GM18858 (cell line): ENCODE measurements at regions not wholly inside any gene's neighbourhood (a gene's known extent, or its start where the extent isn't known, plus 50 kb on each side); places are given as distances from the start of the nearest gene placed in this dataset.

Experiments used
- ATAC-seq: cut with Tn5 transposase; IDR thresholded peaks from one replicate; pipeline ENCODE4 v1.9.1; 2021; ENCODE audit not compliant: unreplicated experiment

DNA sequence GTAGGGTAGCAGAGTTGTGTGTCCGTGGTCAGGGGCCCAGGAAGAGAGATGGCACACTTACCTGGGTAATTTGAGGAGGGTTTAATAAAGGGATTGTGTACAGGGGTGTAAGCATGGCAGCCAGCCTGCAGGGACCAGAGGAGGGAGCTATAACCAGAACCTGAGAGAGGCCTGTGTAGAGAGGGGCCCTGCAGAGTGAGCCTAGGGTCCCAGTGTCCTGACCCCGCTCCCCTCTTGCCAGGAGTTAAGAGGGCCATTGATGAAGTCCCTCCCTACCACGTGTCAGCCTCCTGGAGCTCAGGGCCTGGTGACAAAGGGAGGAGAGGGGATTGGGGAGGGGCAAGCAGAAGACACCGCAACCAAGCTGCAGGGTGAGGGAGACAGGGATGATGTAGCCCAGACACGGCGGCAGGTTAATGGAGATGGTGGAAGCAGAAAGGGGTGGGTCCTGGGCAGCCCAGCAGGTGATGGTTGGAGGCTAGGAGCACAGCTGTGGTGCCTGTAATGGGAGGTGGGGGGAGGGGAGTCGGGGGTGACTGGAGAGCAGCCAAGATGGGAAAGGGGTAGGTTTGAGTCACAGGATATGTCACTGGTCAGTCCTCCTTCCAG lies 165.4 kb upstream of the TOPAZ1 start:
- no peak for ATAC-seq

DNA sequence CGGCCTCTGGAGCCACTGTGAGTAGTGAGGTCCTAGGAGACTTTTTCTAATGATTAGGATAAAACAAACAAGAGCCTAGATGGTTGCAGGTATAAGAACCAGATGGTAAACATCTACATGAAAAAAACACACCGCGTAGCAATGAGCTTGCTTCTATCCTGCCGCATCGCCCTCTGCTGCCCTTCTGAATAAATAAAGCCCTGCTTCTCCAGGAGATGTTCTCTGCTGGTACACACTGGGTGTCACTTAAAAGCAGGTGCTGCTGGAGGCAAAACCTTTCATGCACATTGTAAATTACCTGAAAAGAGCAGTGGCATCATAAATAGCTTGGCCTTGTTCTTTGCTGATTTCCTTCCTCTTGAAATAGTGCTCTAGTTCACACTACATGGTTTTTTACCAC lies 164.4 kb upstream of the TOPAZ1 start:
- no peak for ATAC-seq

- ATAC-seq, result no peak
These were observed 162.8 kb upstream of the TOPAZ1 start for GRCh38 chr3:44078863-44079262.

DNA sequence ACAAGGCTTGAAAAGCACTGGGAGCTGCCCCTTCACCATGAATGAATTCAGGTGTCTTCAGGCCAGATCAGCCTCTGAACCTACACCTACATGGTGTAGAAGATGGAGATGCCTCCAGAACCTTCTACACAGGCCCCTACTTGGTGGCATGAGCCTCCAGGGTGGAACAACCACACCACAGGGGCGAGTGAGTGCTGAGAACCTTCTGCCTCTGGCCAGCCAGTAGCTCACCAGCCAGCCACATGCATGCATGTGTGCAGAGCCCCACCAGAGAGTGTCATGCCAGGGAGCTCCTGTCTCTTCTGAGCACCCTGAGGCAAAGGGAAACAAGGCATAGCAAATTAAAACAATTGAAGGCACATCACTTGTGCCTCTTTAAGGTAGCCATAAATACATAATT lies 161.8 kb upstream of the TOPAZ1 start:
- no peak for ATAC-seq

DNA sequence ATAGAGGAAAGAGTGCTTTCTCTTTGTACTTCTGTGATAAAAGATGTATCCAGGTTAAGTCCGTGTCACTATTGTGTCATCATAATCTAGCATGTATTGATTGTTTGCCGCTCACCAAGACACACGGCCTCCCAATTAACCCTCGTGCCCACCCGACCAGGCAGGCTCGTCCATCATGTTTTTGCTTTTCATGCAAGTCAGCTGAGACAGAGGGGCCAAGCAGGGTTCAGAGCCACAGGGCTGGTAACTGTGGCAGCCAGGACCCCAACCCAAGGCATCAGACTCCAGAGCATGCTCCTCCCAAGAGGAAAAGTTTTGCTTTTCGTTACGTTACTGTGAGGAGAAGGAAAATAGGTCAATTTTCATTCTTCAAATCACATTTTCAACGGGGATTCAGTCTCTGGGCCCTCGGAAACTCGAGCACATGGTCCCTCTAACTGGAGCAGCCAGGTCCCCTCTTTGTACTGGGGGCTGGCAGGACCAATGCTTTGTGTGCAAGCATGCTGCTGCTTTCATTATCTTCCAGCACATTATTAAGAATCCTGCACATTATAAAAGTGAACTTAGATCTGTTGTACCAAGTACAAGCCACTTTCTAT lies 161.1 kb upstream of the TOPAZ1 start:
- no peak for ATAC-seq

DNA sequence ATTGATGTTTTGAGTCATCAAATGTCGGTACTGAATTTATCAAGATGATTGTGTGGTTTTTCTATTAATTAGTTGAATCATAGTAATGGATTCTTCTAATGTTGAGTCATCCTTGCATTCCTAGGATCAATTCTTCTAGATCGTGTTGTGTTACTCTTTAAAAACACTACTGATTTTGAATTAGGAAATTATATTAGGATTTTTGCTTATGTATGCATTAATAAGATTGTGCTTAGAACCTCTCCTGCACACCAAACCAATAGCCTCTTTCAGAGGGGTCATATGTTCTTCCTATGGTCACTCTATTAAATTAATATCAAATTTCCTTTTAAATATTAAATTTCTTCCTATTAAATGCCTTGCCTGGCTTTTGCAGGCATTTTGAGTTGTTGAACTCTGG lies 151.7 kb upstream of the TOPAZ1 start:
- no peak for ATAC-seq

GRCh38 chr3:44092497-44092896 lies 149.2 kb upstream of the TOPAZ1 start:
- no peak for ATAC-seq

DNA sequence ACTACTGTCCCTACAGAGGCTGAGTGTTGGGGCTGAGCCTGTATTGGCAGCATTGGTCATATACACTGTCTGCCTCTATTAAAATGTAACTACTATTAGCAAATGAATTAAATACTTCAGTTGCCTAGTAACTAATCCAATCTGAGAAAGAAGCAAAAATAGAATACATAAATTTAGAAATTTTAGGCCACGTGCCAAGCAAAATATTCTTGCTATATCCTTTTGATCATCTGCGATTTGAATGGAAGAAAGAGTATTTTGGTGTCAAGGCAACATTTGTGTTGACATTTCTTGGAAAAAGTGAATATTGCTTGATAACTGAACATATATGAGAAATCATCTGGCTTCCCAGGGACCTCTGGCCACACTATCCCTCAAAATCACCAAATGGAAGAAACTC lies 148.2 kb upstream of the TOPAZ1 start:
- ATAC-seq, result no peak

DNA sequence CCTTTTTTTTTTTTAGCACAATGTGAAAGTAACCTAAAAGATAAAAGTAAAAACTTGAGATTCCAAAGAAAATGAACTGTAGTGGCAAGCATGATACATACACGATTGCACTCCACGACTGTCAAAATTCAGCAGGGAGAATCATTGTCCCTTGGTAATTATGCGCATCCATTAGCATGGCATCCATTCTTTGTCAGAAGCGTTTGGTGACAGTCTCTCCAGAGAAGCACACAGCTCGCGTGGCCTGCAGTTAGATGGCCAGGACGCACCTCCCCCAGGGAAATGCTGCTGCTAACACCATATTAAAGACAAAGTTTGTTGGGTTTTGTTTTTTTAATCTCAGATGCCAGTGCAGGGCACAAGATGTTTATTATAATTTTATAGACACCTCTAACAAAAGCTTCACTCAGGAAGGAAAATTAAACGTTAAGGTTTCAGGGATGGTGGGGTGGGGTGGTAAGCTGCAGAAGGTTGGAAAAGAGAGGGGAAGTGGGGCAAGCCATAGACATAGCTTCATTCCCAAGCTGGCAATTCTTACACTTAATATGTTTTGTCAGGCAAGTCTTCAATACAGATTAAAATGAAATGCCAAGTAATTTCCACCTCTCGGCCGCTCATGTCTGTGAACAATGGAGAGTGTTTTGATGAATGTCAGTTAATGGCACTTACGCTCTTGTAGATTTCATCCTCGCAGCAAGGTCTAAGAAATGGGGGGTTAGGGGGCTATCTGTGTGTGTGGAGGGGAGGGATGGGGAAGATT lies 142.8 kb upstream of the TOPAZ1 start:
- ATAC-seq, result no peak

DNA sequence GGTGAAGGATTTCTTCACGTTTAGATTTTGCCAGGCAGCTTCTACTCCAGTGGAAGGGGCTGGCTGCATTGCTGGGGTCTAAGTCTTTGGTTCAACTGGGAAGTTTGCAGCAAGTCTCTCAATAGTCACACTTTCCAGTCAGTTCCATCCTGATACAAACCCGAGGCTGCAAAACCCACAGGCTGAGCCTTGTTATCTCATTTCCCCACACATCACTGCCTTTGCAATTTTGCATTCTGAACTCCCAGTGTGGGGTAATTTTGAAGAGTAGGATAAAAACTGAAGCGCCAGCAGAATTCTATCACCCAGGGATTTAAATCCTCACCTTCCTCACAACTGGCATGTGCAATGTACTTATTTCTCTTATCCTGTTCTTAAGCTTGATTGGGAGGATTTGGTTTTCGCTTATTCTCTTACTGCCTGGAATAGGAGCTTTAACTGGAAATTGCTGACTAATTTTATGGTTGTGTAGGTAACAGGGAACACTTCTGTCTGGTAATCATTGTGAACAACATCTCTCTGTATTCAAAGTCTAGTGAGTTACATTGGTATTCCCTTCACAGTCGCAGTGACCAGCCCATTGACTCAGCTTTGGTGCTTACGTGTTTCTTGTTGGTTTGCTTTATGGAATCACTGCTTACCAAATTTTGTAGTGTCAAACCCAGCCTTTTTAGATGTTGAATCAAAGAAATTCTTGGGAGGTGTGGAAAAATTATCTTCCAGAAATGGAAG lies 142.0 kb upstream of the TOPAZ1 start:
- no peak for ATAC-seq

GRCh38 chr3:44100298-44100695 lies 141.4 kb upstream of the TOPAZ1 start:
- ATAC-seq, result no peak

DNA sequence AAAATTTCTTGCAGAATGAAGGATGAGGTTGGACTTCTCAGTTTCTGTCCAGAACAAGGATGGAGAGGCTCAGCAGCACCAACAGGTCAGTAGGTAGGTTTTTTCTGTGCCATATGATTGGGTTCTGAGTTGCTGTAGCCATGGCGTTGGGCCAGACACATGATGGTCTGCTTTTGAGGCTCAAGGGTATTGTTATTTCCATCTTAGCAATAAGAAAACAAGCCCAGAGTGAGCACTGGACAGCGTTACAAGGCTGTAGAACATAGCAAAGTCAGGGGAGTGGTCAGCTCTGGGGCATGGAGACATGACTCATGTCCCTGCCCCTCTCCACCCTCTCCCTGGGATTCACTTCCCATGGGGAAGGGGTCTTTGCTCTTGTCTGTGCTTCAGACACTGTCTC lies 137.6 kb upstream of the TOPAZ1 start:
- no peak for ATAC-seq

GRCh38 chr3:44104668-44105321 lies 136.9 kb upstream of the TOPAZ1 start:
- peak; percentile 96 for ATAC-seq

- no peak for ATAC-seq
These were observed 136.1 kb upstream of the TOPAZ1 start for GRCh38 chr3:44105571-44105970.

DNA sequence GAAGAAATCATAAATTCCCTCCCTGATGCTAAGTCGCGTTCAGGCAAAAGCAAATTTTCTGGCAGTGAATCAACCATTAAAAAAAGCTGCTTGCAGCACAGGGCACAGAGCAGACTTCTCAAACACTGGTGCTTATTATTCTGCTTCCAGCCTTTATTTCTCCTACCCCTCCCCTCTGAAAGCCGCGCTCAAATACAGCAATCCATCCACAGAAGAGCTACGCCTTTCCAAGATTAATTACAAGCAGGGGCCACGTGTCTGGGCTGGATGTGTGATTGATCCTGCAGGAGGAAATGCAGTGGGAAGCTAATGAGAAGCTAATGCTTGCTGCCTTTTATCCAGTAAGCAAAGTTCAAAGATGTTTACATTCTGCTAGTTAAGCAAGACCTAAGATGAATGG lies 134.9 kb upstream of the TOPAZ1 start:
- ATAC-seq, result no peak

DNA sequence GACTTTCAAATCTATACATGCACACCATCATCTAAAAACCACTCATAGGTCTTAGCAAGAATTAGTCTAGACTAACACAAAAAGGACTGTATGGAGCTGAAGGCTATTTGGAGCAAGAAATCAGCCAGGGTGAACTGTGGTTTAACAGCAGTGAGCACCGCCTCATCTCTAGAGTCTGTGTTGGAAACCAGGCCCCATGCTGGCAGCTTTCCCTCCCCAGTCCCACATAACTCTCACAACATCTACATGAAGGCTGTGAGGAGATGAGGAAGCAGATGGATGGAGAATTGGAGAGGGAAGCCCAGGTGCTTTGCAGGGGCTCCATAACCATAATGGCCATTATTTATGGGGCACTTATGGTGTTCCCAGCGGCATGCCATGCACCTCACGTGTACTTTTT lies 133.2 kb upstream of the TOPAZ1 start:
- ATAC-seq, result no peak

- no peak for ATAC-seq
These were observed 131.8 kb upstream of the TOPAZ1 start for GRCh38 chr3:44109771-44110361.

- ATAC-seq, result no peak
These were observed 131.0 kb upstream of the TOPAZ1 start for GRCh38 chr3:44110648-44111047.

- ATAC-seq, result no peak
These were observed 130.2 kb upstream of the TOPAZ1 start for GRCh38 chr3:44111482-44111881.

GRCh38 chr3:44114142-44114541 lies 127.5 kb upstream of the TOPAZ1 start:
- no peak for ATAC-seq

- ATAC-seq, result no peak
These were observed 124.4 kb upstream of the TOPAZ1 start for GRCh38 chr3:44117239-44117638.
